GM19023 (cell line): ENCODE measurements at regions not wholly inside any gene's neighbourhood (a gene's known extent, or its start where the extent isn't known, plus 50 kb on each side); places are given as distances from the start of the nearest gene placed in this dataset.
"Not testable (repeated sequence)": the region's sequence is repeated elsewhere in the genome, so short reads cannot be mapped to it uniquely, and the experiment has no call there.

Experiments used
- ATAC-seq: cut with Tn5 transposase; IDR thresholded peaks from one replicate; pipeline ENCODE4 v1.9.1; 2021; ENCODE audit warnings: mild to moderate bottlenecking, moderate library complexity; ENCODE audit not compliant: unreplicated experiment

- ATAC-seq, result no peak
Observed at GRCh38 chr5:98330871-98331270, 442.6 kb upstream of the RGMB start.

DNA sequence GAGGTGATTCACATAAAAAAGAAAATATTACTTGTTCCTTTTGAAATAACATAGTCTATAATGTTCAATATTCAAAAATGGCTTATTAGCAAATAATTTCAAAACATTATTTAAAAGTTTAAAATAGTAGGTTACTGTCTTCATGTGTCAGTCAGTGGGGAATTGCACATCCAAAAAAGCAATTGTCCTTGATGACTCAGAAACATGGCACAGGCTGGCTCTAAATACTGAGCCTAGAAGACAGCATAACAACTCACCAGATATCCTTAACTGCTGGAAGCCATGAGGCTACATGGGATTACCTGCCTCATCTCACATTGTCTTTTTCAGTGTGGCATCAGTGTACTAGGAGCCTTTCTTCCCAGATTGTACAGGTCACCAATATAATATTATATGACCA is 439.5 kb upstream of the RGMB start:
- no peak for ATAC-seq

DNA sequence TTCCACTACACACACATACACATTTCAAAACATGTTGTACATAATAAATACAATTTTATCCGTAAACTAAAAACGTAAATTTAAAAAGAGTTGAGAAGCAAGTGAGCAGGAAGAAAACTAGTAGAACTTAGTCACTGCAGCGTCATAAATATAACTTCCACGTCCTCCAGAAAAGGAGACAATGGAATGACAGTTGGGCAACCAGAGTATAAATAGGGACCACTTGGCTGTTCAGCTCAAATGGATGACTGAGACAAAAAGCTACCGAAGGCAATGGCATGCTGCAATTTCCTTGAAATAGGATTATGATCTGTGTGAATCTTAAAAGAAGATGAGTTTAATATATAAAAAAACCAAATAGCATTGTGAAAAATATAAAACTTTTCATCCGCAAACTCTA is 438.5 kb upstream of the RGMB start:
- no peak for ATAC-seq

DNA sequence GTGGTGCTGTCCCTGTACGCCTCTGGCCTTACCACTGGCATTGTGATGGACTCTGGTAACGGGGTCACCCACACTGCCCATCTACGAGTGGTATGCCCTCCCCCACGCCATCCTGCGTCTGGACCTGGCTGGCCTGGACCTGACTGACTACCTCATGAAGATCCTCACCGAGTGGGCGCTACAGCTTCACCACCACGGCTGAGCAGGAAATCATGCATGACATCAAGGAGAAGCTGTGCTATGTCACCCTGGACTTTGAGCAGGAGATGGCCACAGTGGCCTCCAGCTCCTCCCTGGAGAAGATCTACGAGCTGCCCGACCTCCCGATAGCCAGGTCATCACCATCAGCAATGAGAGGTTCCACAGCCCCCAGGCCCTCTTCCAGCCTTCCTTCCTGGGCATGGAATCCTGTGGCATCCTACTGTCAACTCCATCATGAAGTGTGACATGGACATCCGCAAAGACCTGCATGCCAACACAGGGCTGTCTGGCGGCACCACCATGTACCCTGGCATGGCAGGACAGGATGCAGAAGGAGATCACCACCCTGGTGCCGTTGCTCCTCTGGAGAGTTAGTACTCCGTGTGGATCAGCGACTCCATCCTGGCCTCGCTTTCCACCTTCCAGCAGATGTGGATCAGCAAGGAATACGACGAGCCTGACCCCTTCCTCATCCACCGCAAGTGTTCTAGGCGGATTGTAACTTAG is 434.2 kb upstream of the RGMB start:
- no peak for ATAC-seq

- no peak for ATAC-seq
Observed at GRCh38 chr5:98341038-98342032, 432.1 kb upstream of the RGMB start.

DNA sequence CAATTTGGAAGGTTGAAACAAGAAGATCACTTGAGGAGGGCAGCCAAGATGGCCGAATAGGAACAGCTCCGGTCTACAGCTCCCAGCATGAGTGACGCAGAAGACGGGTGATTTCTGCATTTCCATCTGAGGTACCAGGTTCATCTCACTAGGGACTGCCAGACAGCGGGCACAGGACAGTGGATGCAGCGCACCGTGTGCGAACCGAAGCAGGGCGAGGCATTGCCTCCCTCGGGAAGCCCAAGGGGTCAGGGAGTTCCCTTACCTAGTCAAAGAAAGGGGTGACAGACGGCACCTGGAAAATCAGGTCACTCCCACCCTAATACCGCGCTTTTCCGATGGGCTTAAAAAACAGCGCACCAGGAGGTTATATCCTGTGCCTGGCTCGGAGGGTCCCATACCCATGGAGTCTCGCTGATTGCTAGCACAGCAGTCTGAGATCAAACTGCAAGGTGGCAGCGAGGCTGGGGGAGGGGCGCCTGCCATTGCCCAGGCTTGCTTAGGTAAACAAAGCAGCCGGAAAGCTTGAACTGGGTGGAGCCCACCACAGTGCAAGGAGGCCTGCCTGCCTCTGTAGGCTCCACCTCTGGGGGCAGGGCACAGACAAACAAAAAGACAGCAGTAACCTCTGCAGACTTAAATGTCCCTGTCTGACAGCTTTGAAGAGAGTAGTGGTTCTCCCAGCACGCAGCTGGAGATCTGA is 430.4 kb upstream of the RGMB start:
- not testable (repeated sequence) for ATAC-seq

GRCh38 chr5:98349251-98349989 is 424.0 kb upstream of the RGMB start:
- ATAC-seq, result no peak

- no peak for ATAC-seq
Observed at GRCh38 chr5:98349990-98350365, 423.5 kb upstream of the RGMB start.

- ATAC-seq, result no peak
Observed at GRCh38 chr5:98354922-98355321, 418.5 kb upstream of the RGMB start.

DNA sequence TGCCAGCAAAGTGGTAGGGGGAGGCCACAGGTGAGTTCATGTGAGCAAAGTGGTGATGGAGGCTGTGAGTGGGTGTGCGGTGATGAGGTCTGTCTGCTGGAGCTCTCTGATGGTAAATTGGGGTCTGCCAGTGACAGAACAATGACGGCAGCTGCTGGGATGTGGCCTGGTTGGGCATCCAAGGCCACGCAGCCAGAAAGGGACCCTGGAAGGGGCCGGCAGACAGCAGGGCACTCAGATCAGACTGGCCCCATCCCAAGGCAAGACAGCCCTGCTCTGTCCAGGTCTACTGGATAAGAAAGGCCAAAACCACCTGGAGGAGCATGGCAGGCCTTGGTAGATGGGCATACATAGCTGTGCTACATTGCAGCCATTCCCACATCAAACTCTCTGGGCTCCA is 412.9 kb upstream of the RGMB start:
- no peak for ATAC-seq

- no peak for ATAC-seq
Observed at GRCh38 chr5:98363157-98363556, 410.3 kb upstream of the RGMB start.

GRCh38 chr5:98364549-98364948 is 408.9 kb upstream of the RGMB start:
- no peak for ATAC-seq

GRCh38 chr5:98365126-98365525 is 408.3 kb upstream of the RGMB start:
- no peak for ATAC-seq

- ATAC-seq, result no peak
Observed at GRCh38 chr5:98368141-98368540, 405.3 kb upstream of the RGMB start.

- ATAC-seq, result no peak
Observed at GRCh38 chr5:98372351-98372750, 401.1 kb upstream of the RGMB start.

- no peak for ATAC-seq
Observed at GRCh38 chr5:98391921-98392625, 381.4 kb upstream of the RGMB start.

GRCh38 chr5:98393205-98393604 is 380.3 kb upstream of the RGMB start:
- not testable (repeated sequence) for ATAC-seq

- no peak for ATAC-seq
Observed at GRCh38 chr5:98397081-98397480, 376.4 kb upstream of the RGMB start.

DNA sequence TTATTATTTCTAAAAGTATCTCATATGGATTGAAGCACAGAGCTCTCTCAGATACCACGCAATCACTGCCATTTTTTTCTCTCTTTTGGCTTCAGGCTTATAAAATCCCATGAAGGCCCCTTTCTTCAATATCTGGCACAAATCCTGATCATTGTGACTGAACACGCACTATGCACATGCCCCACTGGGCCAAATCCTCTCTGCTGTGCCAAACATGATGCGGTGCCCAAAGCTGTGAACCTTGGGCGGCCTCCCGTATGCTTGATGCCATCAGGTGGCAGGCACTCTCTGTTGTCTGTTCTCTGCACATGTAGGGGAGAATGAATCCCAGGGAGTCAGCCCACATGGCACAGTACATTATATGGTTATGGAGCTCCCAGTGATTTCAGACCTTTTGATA is 375.0 kb upstream of the RGMB start:
- ATAC-seq, result no peak

DNA sequence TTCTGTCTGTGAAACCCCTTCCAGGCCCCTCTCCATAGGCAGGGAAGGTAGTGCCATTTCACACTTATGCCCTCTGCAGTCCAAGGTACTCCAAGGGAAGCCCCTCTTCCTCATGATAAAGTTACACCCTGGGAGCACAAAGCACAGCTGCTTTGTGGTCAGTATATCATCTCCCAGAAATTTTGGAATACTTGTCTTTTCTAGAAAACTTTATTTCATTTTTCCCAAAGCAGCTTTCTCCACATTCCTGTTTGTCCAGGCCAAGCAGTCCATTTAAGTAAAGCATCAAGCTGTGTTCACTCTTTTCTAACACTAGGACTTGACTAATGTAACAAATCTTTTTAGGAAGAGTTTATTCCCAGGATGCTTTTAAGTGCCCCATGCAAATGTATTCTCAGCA is 371.8 kb upstream of the RGMB start:
- no peak for ATAC-seq
